HG02588 (cell line): ENCODE measurements at regions not wholly inside any gene's neighbourhood (a gene's known extent, or its start where the extent isn't known, plus 50 kb on each side); places are given as distances from the start of the nearest gene placed in this dataset.

ENCODE experiments used
- ATAC-seq: cut with Tn5 transposase; IDR thresholded peaks from one replicate; pipeline ENCODE4 v1.9.1; 2021; ENCODE audit warnings: mild to moderate bottlenecking, moderate library complexity; ENCODE audit not compliant: unreplicated experiment

DNA sequence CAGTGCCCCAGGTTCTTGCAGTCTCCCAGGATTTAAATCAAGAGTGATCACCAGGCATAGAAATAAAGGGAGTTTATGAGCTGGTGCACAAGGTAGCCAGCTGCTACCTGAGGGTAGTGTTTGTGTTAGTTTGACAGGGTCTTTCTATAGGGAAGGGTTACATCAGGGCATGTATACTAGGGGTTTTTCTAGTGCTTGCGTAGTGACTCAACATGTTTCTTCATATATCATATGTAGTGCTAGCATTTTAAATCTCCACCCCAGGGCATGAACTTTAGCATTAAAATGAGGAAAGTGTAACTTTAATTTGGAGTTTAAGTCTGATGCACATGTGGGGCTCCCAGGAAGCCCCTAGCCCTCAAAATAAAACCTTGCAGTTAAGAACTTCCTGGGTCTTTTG, 86.5 kb upstream of the TNR start:
- no peak for ATAC-seq

DNA sequence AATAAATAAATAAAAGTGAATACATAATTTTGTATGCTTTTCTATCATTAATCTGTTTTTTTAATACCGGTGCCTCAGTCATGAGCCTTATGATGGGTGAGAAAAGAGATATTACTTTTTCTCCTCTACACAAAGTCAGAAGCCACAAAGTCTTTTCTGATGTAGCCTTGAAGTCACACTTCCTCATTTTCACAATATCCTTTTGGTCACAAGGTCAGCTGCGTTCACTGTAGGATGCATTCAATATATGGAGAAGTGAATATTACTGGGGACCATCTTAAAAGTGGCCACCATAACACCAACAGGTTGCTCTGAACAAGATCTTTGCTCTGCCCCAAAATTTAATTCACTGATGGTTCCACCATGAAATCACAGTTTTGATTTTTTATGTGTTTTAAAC, 83.3 kb upstream of the TNR start:
- ATAC-seq, result no peak

- no peak for ATAC-seq
These were observed 80.7 kb upstream of the TNR start for GRCh38 chr1:175824079-175824478.

DNA sequence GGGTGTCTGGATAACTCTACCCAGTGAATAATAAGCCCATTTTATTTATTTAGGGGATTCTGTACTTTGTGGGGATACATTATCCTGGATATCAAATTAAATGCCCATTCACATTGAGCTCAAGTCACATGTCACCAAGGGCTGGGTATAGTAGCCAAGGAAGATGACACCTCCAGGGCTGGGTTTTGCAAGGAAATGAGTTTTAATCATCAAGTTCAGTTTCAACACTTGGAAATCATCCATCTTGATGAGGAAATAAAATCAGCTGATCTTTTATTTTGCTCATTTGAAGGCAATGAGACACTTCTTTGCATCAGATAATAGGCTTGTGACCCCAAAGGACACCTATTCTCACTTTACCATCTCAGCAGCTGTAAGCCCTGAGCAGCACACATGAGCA, 80.0 kb upstream of the TNR start:
- no peak for ATAC-seq

GRCh38 chr1:175822580-175822979, 79.2 kb upstream of the TNR start:
- ATAC-seq, result no peak

- no peak for ATAC-seq
These were observed 77.1 kb upstream of the TNR start for GRCh38 chr1:175820456-175821025.

GRCh38 chr1:175818929-175819328, 75.5 kb upstream of the TNR start:
- ATAC-seq, result no peak

DNA sequence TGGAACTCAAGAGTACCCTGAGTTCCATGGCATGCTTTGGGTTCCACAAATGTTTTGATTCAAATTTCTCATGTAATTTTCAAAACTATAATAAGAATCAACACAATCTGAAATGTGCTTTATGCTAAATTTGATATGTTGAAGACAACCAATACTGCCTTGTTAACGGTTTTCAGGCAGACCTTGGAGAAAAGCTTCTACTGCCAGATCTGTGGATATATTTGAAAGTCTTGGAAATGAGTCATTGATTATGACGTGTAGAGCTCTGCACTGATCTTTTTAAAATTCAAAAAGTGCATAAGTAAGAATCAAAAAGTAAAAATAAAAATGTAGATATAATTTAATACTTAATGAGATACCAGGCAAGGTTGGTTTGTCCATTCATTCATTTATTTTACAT, 74.0 kb upstream of the TNR start:
- no peak for ATAC-seq

DNA sequence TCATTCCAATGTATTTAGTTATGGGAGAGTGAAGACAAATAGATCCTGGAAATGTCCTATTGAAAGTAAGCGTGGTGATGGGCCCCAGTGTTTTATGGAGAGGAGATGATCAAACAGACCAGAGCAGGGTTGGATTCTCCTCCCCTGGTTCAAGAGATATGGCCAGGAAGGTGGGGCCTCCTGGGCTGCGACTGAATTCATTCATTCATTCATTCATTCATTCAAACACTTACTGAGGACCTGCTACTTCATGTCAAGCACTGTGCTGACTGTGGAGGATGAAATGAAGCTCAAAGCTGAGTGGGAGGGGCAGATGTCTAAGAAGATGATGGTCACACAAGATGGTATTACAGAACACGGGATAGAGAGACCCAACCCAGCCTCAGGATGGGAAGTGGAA, 71.5 kb upstream of the TNR start:
- no peak for ATAC-seq

DNA sequence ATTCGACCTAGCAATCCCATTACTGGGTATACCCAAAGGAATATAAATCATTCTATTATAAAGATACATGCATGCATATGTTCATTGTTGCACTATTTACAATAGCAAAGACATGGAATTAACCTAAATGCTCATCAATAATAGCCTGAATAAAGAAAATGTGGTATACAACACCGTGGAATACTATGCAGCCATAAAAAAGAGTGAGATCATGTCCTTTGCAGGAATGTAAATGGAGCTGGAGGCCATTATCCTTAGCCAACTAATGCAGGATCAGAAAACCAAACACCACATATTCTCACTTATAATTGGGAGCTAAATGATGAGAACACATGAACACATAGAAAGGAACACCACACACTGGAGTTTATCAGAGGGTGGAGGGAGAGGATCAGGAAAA, 69.5 kb upstream of the TNR start:
- ATAC-seq, result no peak

DNA sequence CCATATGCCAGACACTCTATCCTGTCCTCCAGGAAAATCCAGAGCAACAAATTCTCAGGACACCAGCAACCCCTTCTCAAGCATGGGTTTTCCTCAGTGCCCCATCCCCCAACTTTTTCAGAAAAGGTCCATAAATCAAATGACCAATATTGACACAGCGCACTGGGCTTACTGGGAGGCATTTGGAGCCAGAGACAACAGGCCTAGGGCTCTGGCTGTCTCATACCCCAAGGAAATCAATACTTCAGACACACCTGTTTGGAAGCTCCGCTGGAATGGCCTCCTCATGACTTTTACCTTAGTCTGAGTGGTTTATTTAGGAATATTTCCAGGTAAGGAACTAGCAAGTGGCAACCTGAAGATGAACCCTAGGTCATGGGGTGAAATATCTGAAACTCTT, 66.9 kb upstream of the TNR start:
- no peak for ATAC-seq

DNA sequence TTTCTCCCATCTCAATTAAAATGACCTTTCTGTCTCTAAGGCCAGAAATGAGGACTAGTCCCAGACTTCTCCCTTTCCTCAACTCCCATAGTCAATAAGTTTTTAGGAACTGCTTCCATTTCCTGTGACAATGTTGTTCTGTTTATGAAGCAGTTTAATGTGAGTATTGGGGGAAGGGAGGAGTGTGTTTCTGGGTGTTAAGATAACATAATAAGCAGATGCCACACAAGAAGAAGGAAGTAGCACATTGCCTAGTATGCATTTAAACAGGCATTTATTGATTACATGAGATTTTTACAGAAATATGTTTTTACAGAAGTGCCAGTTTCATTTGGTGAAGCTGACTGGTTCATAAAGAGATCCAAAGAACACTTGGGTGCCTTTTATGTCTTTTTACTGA, 65.6 kb upstream of the TNR start:
- no peak for ATAC-seq

GRCh38 chr1:175808573-175808972, 65.2 kb upstream of the TNR start:
- no peak for ATAC-seq

- ATAC-seq, result no peak
These were observed 61.2 kb upstream of the TNR start for GRCh38 chr1:175804561-175804960.

- no peak for ATAC-seq
These were observed 60.0 kb upstream of the TNR start for GRCh38 chr1:175803413-175803812.

- no peak for ATAC-seq
These were observed 59.2 kb upstream of the TNR start for GRCh38 chr1:175802407-175803123.

- ATAC-seq, result no peak
These were observed 58.6 kb upstream of the TNR start for GRCh38 chr1:175801979-175802378.

GRCh38 chr1:175797576-175797975, 54.2 kb upstream of the TNR start:
- ATAC-seq, result no peak

GRCh38 chr1:175794586-175794985, 51.2 kb upstream of the TNR start:
- ATAC-seq, result no peak

DNA sequence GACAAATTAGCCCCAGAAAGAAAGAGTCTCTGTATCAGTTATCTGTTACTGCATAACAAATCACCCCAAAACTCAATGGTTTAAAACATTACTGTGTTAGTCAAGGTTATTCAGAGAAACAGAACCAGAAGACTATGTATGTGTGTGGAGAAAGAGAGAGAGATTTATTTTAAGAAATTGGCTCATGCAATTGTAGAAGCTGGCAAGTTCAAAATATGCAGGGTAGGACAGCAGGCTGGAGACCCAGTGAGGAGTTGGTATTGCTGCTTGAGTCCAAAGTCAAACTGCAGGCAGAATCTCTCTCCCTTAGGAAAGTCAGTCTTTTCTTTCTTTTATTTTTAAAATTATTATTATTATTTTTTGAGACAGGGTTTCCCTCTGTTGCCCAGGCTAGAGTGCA, 50.2 kb upstream of the TNR start:
- no peak for ATAC-seq
